Activated CD8-positive, alpha-beta T cell treated with anti-CD3 and anti-CD28 coated beads for 36 hours (primary cell): ENCODE measurements at regions not wholly inside any gene's neighbourhood (a gene's known extent, or its start where the extent isn't known, plus 50 kb on each side); places are given as distances from the start of the nearest gene placed in this dataset.

ENCODE experiments used
- ATAC-seq: fragments of 200-7000 bp; cut with Tn5 transposase; one replicate; pipeline ENCODE4 v1.10.0; 2021; ENCODE audit warnings: mild to moderate bottlenecking, moderate library complexity
- CTCF ChIA-PET: fragments of 350-600 bp; sonication (Branson Sonifier 250); formaldehyde crosslinking; loops from one replicate; lab custom pipeline; 2021; ENCODE audit warnings: antibody characterized with exemption; lab: Charles Lee
- POLR2A ChIA-PET: fragments of 350-600 bp; sonication (Branson Sonifier 250); formaldehyde crosslinking; loops from one replicate; lab custom pipeline; 2021; ENCODE audit warnings: antibody characterized with exemption; lab: Charles Lee
- DNase-seq: peaks from one replicate; pipeline ENCODE4 v3.0.0-alpha.2; 2020
- H3K27ac Mint-ChIP-seq: one replicate; pipeline ENCODE4 v1.8.0; 2021; ENCODE audit warnings: mild to moderate bottlenecking, mixed read lengths
- H3K27me3 Mint-ChIP-seq: one replicate; pipeline ENCODE4 v1.8.0; 2021; ENCODE audit warnings: mixed read lengths
- H3K36me3 Mint-ChIP-seq: one replicate; pipeline ENCODE4 v1.8.0; 2021; ENCODE audit warnings: low read depth, mixed read lengths
- H3K4me1 Mint-ChIP-seq: one replicate; pipeline ENCODE4 v1.8.0; 2021; ENCODE audit warnings: low read depth, mixed read lengths
- H3K4me3 Mint-ChIP-seq: one replicate; pipeline ENCODE4 v1.8.0; 2021; ENCODE audit warnings: mild to moderate bottlenecking, moderate library complexity, mixed read lengths
- H3K9me3 Mint-ChIP-seq: one replicate; pipeline ENCODE4 v1.8.0; 2021; ENCODE audit warnings: mixed read lengths
- CTCF ChIP-seq: fragments of 200-600 bp; IDR thresholded peaks from one replicate; pipeline ENCODE4 v1.8.0; 2022; ENCODE audit warnings: antibody characterized with exemption, mild to moderate bottlenecking
- intact Hi-C: fragments of 100-400 bp; cut with micrococcal nuclease; formaldehyde crosslinking; loops from one replicate; pipeline ENCODE4 v1.10.0; 2022

- no peak for DNase-seq
- intact Hi-C loops, result no loop called here
- CTCF ChIA-PET, result no interaction called here
- POLR2A ChIA-PET, result no interaction called here
- Mint-ChIP-seq H3K4me3 (no peak overlapping the region), H3K9me3 (no peaks in the 10 kb centered on the region), H3K4me1 (no peaks in the 10 kb centered on the region), H3K27me3 (peaks cover 1% of the 10 kb centered on the region), H3K27ac (no peak overlapping the region), H3K36me3 (no peaks in the 10 kb centered on the region)
- ATAC-seq, result no peak
- no peak for TF ChIP-seq CTCF
These were observed 207.6 kb upstream of the MTPN start for GRCh38 chr7:136184719-136185118.

GRCh38 chr7:136183981-136184380 is 206.8 kb upstream of the MTPN start:
- no peaks in the 10 kb centered on the region for H3K9me3 Mint-ChIP-seq

GRCh38 chr7:136180984-136181383 is 203.8 kb upstream of the MTPN start:
- H3K27ac Mint-ChIP-seq, result no peak overlapping the region
- ATAC-seq, result no peak
- no peaks in the 10 kb centered on the region for H3K9me3 Mint-ChIP-seq
- no peak for TF ChIP-seq CTCF
- H3K4me1 Mint-ChIP-seq, result peaks cover 5% of the 10 kb centered on the region
- no peaks in the 10 kb centered on the region for H3K27me3 Mint-ChIP-seq
- DNase-seq, result no peak
- CTCF ChIA-PET, result no interaction called here
- H3K4me3 Mint-ChIP-seq, result no peak overlapping the region
- H3K36me3 Mint-ChIP-seq, result no peaks in the 10 kb centered on the region
- intact Hi-C loops, result no loop called here
- POLR2A ChIA-PET, result no interaction called here

More at GRCh38 chr7:136183981-136184380, 206.8 kb upstream of the MTPN start:
- DNase-seq (no peak), ATAC-seq (no peak)
- Mint-ChIP-seq H3K27ac (no peak overlapping the region), H3K27me3 (peaks cover 1% of the 10 kb centered on the region), H3K36me3 (no peaks in the 10 kb centered on the region), H3K4me1 (peaks cover 4% of the 10 kb centered on the region), H3K4me3 (no peak overlapping the region)
- ChIA-PET POLR2A (no interaction called here), CTCF (no interaction called here)
- no peak for TF ChIP-seq CTCF
- intact Hi-C loops, result no loop called here

GRCh38 chr7:136179851-136180721 is 202.9 kb upstream of the MTPN start:
- intact Hi-C loops, result no loop called here
- CTCF ChIA-PET, result no interaction called here
- POLR2A ChIA-PET, result no interaction called here
- Mint-ChIP-seq H3K27ac (no peak overlapping the region), H3K36me3 (no peaks in the 10 kb centered on the region), H3K4me1 (peaks cover 5% of the 10 kb centered on the region), H3K4me3 (no peak overlapping the region), H3K9me3 (no peaks in the 10 kb centered on the region), H3K27me3 (no peaks in the 10 kb centered on the region)
- DNase-seq, result no peak
- no peak for ATAC-seq
- TF ChIP-seq CTCF, result no peak

- H3K4me1 Mint-ChIP-seq, result peaks cover 5% of the 10 kb centered on the region
- ATAC-seq, result peak; percentile 27
- DNase-seq, result no peak
- H3K27me3 Mint-ChIP-seq, result no peaks in the 10 kb centered on the region
- H3K9me3 Mint-ChIP-seq, result no peaks in the 10 kb centered on the region
- H3K27ac Mint-ChIP-seq, result no peak overlapping the region
- POLR2A ChIA-PET, result no interaction called here
- H3K36me3 Mint-ChIP-seq, result no peaks in the 10 kb centered on the region
- intact Hi-C loops, result no loop called here
- CTCF ChIA-PET, result no interaction called here
- H3K4me3 Mint-ChIP-seq, result no peak overlapping the region
- no peak for TF ChIP-seq CTCF
These were observed 202.0 kb upstream of the MTPN start for GRCh38 chr7:136179154-136179553.
